ENCODE measurements at regions not wholly inside any gene's neighbourhood (a gene's known extent, or its start where the extent isn't known, plus 50 kb on each side); places are given as distances from the start of the nearest gene placed in this dataset.
"Not testable (repeated sequence)": the region's sequence is repeated elsewhere in the genome, so short reads cannot be mapped to it uniquely, and the experiment has no call there.

GRCh38 chr18:35856178-35856577 is 116.3 kb upstream of the RMP24 start:
- POLR2A ChIA-PET: no interaction called here
- H3K9ac ChIP-seq (ENCODE audit: low read length): no peak overlapping the region

DNA sequence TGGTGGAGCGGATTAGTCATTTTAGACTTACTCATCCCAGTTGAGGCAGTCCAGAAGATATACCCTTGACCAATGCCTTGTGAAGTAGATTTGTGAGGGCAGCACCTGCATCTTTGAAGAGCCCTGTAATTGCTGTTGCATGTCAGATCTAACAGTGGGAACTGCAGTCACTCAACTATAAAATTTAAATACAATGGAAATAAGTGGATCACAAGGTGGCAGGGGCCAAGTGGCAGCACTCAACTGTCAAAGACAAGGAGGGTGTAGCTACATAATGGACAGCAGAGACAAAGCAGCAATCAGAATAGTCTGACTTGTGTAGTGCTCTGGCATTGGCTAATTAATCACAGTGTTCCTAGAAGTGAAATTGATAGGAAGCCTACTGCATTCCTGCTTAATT is 115.8 kb upstream of the RMP24 start:
- DNase-seq; H3K27me3 ChIP-seq (replicated peaks in 1 of 4; ENCODE audit: control extremely low read depth in 1 of 4, control insufficient read depth in 3 of 4, insufficient read depth in 4 of 4, low read length in 3 of 4); intact Hi-C loops (cut with micrococcal nuclease); H3K27ac ChIP-seq (ENCODE audit: low read length in 2 of 2); H3K4me3 ChIP-seq (ENCODE audit: control extremely low read depth in 1 of 5, extremely low read depth in 1 of 5, insufficient read depth in 1 of 5, low read depth in 2 of 5, low read length in 4 of 5); H2AFZ ChIP-seq (ENCODE audit: insufficient read depth, low read depth, low read length, poor library complexity, severe bottlenecking); POLR2A ChIA-PET; H3K4me3 Mint-ChIP-seq; H3K4me1 Mint-ChIP-seq; H3K9ac ChIP-seq (ENCODE audit: low read length); H3K36me3 ChIP-seq (replicated peaks in 1 of 2; ENCODE audit: control extremely low read depth in 1 of 2, control insufficient read depth in 1 of 2, extremely low read depth in 1 of 2, insufficient read depth in 2 of 2, low read length in 1 of 2); ATAC-seq (ENCODE audit: low read depth); H3K79me2 ChIP-seq (ENCODE audit: control insufficient read depth, insufficient read depth, low read length); H3K27ac Mint-ChIP-seq; H4K20me1 ChIP-seq (ENCODE audit: control insufficient read depth, insufficient read depth, low read length, poor library complexity, severe bottlenecking); CTCF ChIA-PET; H3K4me2 ChIP-seq (replicated peaks; ENCODE audit: low read depth, low read length, poor library complexity, severe bottlenecking); H3K9me3 Mint-ChIP-seq (ENCODE audit: insufficient read depth); H3K9me3 ChIP-seq (ENCODE audit: control extremely low read depth in 1 of 3, control insufficient read depth in 2 of 3, insufficient read depth in 1 of 3, low read length in 2 of 3); H3K4me1 ChIP-seq (ENCODE audit: control insufficient read depth in 2 of 2, insufficient read depth in 2 of 2, low read length in 2 of 2): not testable (repeated sequence)
- 100% methylated on average over 1 of the region's 1 CpG for WGBS (ENCODE audit: insufficient coverage)
- peaks cover 22% of the 10 kb centered on the region for H3K27me3 Mint-ChIP-seq

More at GRCh38 chr18:35856178-35856577, 116.3 kb upstream of the RMP24 start:
- Histone ChIP-seq H3K9me3 (ENCODE audit: control extremely low read depth in 1 of 3, control insufficient read depth in 2 of 3, insufficient read depth in 1 of 3, low read length in 2 of 3) (no peaks in the 10 kb centered on the region), H3K27ac (ENCODE audit: low read length in 2 of 2) (no peak overlapping the region), H2AFZ (ENCODE audit: insufficient read depth, low read depth, low read length, poor library complexity, severe bottlenecking) (no peak overlapping the region), H3K4me1 (ENCODE audit: control insufficient read depth in 2 of 2, insufficient read depth in 2 of 2, low read length in 2 of 2) (peaks cover 0 to 5% of the 10 kb centered on the region in 2 donors), H4K20me1 (ENCODE audit: control insufficient read depth, insufficient read depth, low read length, poor library complexity, severe bottlenecking) (no peaks in the 10 kb centered on the region), H3K79me2 (ENCODE audit: control insufficient read depth, insufficient read depth, low read length) (no peaks in the 10 kb centered on the region), H3K36me3 (replicated peaks in 1 of 2; ENCODE audit: control extremely low read depth in 1 of 2, control insufficient read depth in 1 of 2, extremely low read depth in 1 of 2, insufficient read depth in 2 of 2, low read length in 1 of 2) (no peaks in the 10 kb centered on the region), H3K4me2 (replicated peaks; ENCODE audit: low read depth, low read length, poor library complexity, severe bottlenecking) (no peak overlapping the region), H3K27me3 (replicated peaks in 1 of 4; ENCODE audit: control extremely low read depth in 1 of 4, control insufficient read depth in 3 of 4, insufficient read depth in 4 of 4, low read length in 3 of 4) (no peaks in the 10 kb centered on the region), H3K4me3 (ENCODE audit: control extremely low read depth in 1 of 5, extremely low read depth in 1 of 5, insufficient read depth in 1 of 5, low read depth in 2 of 5, low read length in 4 of 5) (no peak overlapping the region)
- intact Hi-C loops (cut with micrococcal nuclease): no loop called here
- DNase-seq: no peak
- Mint-ChIP-seq H3K4me3 (no peak overlapping the region), H3K27me3 (peaks cover 22% of the 10 kb centered on the region), H3K4me1 (no peaks in the 10 kb centered on the region), H3K27ac (no peak overlapping the region), H3K9me3 (ENCODE audit: insufficient read depth) (peaks cover 4% of the 10 kb centered on the region)
- no peak for ATAC-seq (ENCODE audit: low read depth)
- TF ChIP-seq EZH2 (IDR thresholded peaks at IDR 0.05; ENCODE audit: borderline replicate concordance, insufficient read depth, low read depth, low read length, poor library complexity, severe bottlenecking) (no peak), CTCF (IDR thresholded peaks at IDR 0.05) (no peak)
- 86% methylated on average over 3 of the region's 3 CpGs for WGBS (ENCODE audit: insufficient coverage)
- CTCF ChIA-PET: no interaction called here

GRCh38 chr18:35857581-35857980 is 114.9 kb upstream of the RMP24 start:
- not testable (repeated sequence) for H3K4me2 ChIP-seq (replicated peaks; ENCODE audit: low read depth, low read length, poor library complexity, severe bottlenecking); H3K27ac Mint-ChIP-seq

More at GRCh38 chr18:35857581-35857980, 114.9 kb upstream of the RMP24 start:
- ATAC-seq (ENCODE audit: low read depth); H4K20me1 ChIP-seq (ENCODE audit: control insufficient read depth, insufficient read depth, low read length, poor library complexity, severe bottlenecking); H3K27me3 ChIP-seq (replicated peaks in 1 of 4; ENCODE audit: control extremely low read depth in 1 of 4, control insufficient read depth in 3 of 4, insufficient read depth in 4 of 4, low read length in 3 of 4); H3K9me3 ChIP-seq (ENCODE audit: control extremely low read depth in 1 of 3, control insufficient read depth in 2 of 3, insufficient read depth in 1 of 3, low read length in 2 of 3); CTCF ChIA-PET; H3K36me3 ChIP-seq (replicated peaks in 1 of 2; ENCODE audit: control extremely low read depth in 1 of 2, control insufficient read depth in 1 of 2, extremely low read depth in 1 of 2, insufficient read depth in 2 of 2, low read length in 1 of 2); H3K4me3 ChIP-seq (ENCODE audit: control extremely low read depth in 1 of 5, extremely low read depth in 1 of 5, insufficient read depth in 1 of 5, low read depth in 2 of 5, low read length in 4 of 5); intact Hi-C loops (cut with micrococcal nuclease); H3K9me3 Mint-ChIP-seq (ENCODE audit: insufficient read depth); H3K9ac ChIP-seq (ENCODE audit: low read length); H3K4me1 Mint-ChIP-seq; H2AFZ ChIP-seq (ENCODE audit: insufficient read depth, low read depth, low read length, poor library complexity, severe bottlenecking); H3K4me1 ChIP-seq (ENCODE audit: control insufficient read depth in 2 of 2, insufficient read depth in 2 of 2, low read length in 2 of 2); H3K27ac ChIP-seq (ENCODE audit: low read length in 2 of 2); H3K79me2 ChIP-seq (ENCODE audit: control insufficient read depth, insufficient read depth, low read length); POLR2A ChIA-PET; H3K4me3 Mint-ChIP-seq; DNase-seq: not testable (repeated sequence)
- H3K27me3 Mint-ChIP-seq: peaks cover 16% of the 10 kb centered on the region

Measured in B cell (primary cell).